Endodermal cell (in vitro differentiated cells): ENCODE measurements at regions not wholly inside any gene's neighbourhood (a gene's known extent, or its start where the extent isn't known, plus 50 kb on each side); places are given as distances from the start of the nearest gene placed in this dataset.

ENCODE experiments used
- DNase-seq: peaks from one replicate; pipeline ENCODE4 v3.0.0-alpha.2; 2017
- H3K27ac ChIP-seq: 2 replicates; pipeline ENCODE4 v1.5.1; 2013; ENCODE audit warnings: mild to moderate bottlenecking, low read depth, low read length, moderate library complexity
- H3K27me3 ChIP-seq: 2 replicates; pipeline ENCODE4 v1.6.1; 2013; ENCODE audit warnings: mild to moderate bottlenecking, low read length, moderate library complexity; ENCODE audit not compliant: insufficient read depth, control insufficient read depth, poor library complexity, severe bottlenecking
- H3K36me3 ChIP-seq: 2 replicates; pipeline ENCODE4 v1.7.0; 2013; ENCODE audit warnings: mild to moderate bottlenecking, low read length, moderate library complexity; ENCODE audit not compliant: control insufficient read depth, insufficient read depth
- H3K4me1 ChIP-seq: one replicate; pipeline ENCODE4 v1.7.0; 2013; ENCODE audit warnings: low read length; ENCODE audit not compliant: control insufficient read depth, insufficient read depth
- H3K4me3 ChIP-seq: 2 replicates; pipeline ENCODE4 v1.5.1; 2013; ENCODE audit warnings: mild to moderate bottlenecking, low read length, moderate library complexity
- H3K9ac ChIP-seq: 2 replicates; pipeline ENCODE4 v1.6.1; 2013; ENCODE audit warnings: mild to moderate bottlenecking, low read length, moderate library complexity; ENCODE audit not compliant: poor library complexity, severe bottlenecking; ENCODE audit errors: extremely low read depth
- H3K9me3 ChIP-seq: 2 replicates; pipeline ENCODE4 v1.6.1; 2013; ENCODE audit warnings: mild to moderate bottlenecking, low read length, moderate library complexity; ENCODE audit not compliant: control insufficient read depth
- H3K27ac Mint-ChIP-seq: 2 replicates; pipeline ENCODE4 v1.8.0; 2020; ENCODE audit warnings: mixed read lengths
- H3K27me3 Mint-ChIP-seq: 2 replicates; pipeline ENCODE4 v1.8.0; 2021; ENCODE audit warnings: mild to moderate bottlenecking, mixed read lengths; ENCODE audit not compliant: insufficient read depth
- H3K36me3 Mint-ChIP-seq: 2 replicates; pipeline ENCODE4 v1.8.0; 2020; ENCODE audit warnings: low read depth, mixed read lengths
- H3K4me1 Mint-ChIP-seq: 2 replicates; pipeline ENCODE4 v1.8.0; 2020; ENCODE audit warnings: mixed read lengths
- H3K4me3 Mint-ChIP-seq: 2 replicates; pipeline ENCODE4 v1.8.0; 2020; ENCODE audit warnings: mild to moderate bottlenecking, moderate library complexity, mixed read lengths
- H3K9me3 Mint-ChIP-seq: 2 replicates; pipeline ENCODE4 v1.8.0; 2020; ENCODE audit warnings: mild to moderate bottlenecking, mixed read lengths
- WGBS, 2 experiments: methylation state at CpG; one replicate each; pipeline versions ENCODE4 v1.1.5 to v1.1.7; 2013; ENCODE audit warnings: missing lambda C conversion rate in 2 of 2, mixed read lengths in 1 of 2; ENCODE audit not compliant: insufficient coverage in 1 of 2, insufficient read length in 1 of 2; 5-methylcytosine and 5-hydroxymethylcytosine counted together
- TF ChIP-seq, protein P1 (sequence below): fragments of 200-600 bp; sonication (generic); conservative IDR thresholded peaks from 2 replicates; pipeline ENCODE4 v1.5.0; 2021; ENCODE audit warnings: antibody characterized with exemption, mild to moderate bottlenecking

DNA sequence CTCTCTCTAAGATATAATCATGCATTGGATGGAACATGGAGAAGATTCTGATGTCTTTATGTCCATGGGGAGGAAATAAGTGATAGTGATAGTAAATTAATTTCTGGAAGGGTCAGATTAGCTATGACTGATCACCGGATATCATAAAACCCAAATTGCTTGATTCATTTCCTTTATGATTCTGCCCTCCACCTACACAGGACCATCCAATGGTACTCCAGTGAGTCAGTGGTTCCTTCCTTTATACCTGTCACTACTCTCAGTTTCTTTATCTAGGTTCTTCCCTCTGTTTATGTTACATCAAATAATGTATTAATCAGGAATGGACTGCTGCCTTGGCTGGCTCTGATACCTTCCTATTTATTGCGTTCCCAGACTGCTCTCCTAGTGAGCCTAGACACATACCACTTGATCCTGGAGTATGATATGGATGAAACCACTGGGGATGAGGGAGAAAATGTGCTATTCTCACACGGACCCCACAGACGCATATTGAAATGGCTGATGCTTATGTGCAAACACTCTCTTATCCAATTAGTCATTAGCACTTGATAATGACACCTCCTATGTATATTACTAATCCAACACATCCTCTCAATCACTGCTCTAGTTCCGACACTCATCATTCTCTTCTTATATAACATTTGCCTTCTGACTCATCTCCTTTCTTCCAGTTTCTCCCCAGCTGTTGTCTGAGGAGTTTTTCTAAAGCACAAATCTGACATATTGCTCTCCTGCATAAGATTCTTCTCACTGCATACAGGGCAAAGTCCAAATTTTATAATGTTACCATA lies 315.6 kb downstream of the INSIG2 start:
- H3K9ac ChIP-seq = no peak overlapping the region
- H3K27me3 ChIP-seq = no peaks in the 10 kb centered on the region
- H3K36me3 ChIP-seq = no peaks in the 10 kb centered on the region
- Mint-ChIP-seq H3K27me3 (peaks cover 4% of the 10 kb centered on the region), H3K4me1 (no peaks in the 10 kb centered on the region), H3K4me3 (no peak overlapping the region), H3K9me3 (peaks cover 31% of the 10 kb centered on the region), H3K27ac (no peak overlapping the region), H3K36me3 (no peaks in the 10 kb centered on the region)
- H3K4me1 ChIP-seq = no peaks in the 10 kb centered on the region
- no peak overlapping the region for H3K4me3 ChIP-seq
- H3K27ac ChIP-seq = no peak overlapping the region
- no peak for DNase-seq
- TF ChIP-seq, protein P1, sequence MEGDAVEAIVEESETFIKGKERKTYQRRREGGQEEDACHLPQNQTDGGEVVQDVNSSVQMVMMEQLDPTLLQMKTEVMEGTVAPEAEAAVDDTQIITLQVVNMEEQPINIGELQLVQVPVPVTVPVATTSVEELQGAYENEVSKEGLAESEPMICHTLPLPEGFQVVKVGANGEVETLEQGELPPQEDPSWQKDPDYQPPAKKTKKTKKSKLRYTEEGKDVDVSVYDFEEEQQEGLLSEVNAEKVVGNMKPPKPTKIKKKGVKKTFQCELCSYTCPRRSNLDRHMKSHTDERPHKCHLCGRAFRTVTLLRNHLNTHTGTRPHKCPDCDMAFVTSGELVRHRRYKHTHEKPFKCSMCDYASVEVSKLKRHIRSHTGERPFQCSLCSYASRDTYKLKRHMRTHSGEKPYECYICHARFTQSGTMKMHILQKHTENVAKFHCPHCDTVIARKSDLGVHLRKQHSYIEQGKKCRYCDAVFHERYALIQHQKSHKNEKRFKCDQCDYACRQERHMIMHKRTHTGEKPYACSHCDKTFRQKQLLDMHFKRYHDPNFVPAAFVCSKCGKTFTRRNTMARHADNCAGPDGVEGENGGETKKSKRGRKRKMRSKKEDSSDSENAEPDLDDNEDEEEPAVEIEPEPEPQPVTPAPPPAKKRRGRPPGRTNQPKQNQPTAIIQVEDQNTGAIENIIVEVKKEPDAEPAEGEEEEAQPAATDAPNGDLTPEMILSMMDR = no peak
- WGBS, 2 experiments = 84 to 95% methylated on average over 4 to 5 of the region's 5 CpGs
- H3K9me3 ChIP-seq = no peaks in the 10 kb centered on the region

GRCh38 chr2:118388771-118389170 lies 300.5 kb downstream of the INSIG2 start:
- H3K9me3 Mint-ChIP-seq = peaks cover 11% of the 10 kb centered on the region
- H3K36me3 Mint-ChIP-seq = peaks cover 2% of the 10 kb centered on the region
- H3K4me1 ChIP-seq = no peaks in the 10 kb centered on the region
- no peak overlapping the region for H3K27ac ChIP-seq
- TF ChIP-seq, protein P1 = no peak
- peaks cover 10% of the 10 kb centered on the region for H3K9me3 ChIP-seq
- no peak overlapping the region for H3K27ac Mint-ChIP-seq
- no peaks in the 10 kb centered on the region for H3K36me3 ChIP-seq
- no peak overlapping the region for H3K4me3 Mint-ChIP-seq
- H3K9ac ChIP-seq = no peak overlapping the region
- H3K4me3 ChIP-seq = no peak overlapping the region
- peaks cover 9% of the 10 kb centered on the region for H3K27me3 Mint-ChIP-seq
- no peak for DNase-seq
- 88 to 100% methylated on average over 1 to 2 of the region's 2 CpGs for WGBS, 2 experiments
- H3K4me1 Mint-ChIP-seq = no peaks in the 10 kb centered on the region
- H3K27me3 ChIP-seq = no peaks in the 10 kb centered on the region

DNA sequence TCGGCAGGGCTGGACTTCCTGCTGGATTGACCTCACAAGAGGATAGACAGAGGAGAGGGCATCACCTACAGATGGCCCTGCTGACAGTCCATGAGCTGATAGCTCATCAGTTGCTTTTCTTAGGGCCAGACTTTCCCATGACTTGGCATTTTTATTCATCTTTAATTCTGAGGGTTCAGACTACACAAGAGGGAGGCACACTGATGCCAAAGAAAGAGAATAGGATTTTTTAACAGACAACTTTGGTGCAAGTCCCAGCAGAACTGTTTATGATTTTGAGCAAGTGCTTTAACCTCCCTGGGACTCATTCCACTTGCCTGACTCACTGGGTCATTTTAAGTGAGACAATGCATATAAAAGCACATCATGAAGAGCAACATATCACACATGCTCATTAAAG lies 299.2 kb downstream of the INSIG2 start:
- Mint-ChIP-seq H3K27me3 (peaks cover 9% of the 10 kb centered on the region), H3K4me3 (no peak overlapping the region), H3K36me3 (peaks cover 2% of the 10 kb centered on the region), H3K4me1 (no peaks in the 10 kb centered on the region), H3K27ac (no peak overlapping the region), H3K9me3 (peaks cover 11% of the 10 kb centered on the region)
- Histone ChIP-seq H3K4me1 (no peaks in the 10 kb centered on the region), H3K4me3 (no peak overlapping the region), H3K9ac (no peak overlapping the region), H3K27ac (no peak overlapping the region), H3K36me3 (no peaks in the 10 kb centered on the region), H3K27me3 (no peaks in the 10 kb centered on the region), H3K9me3 (peaks cover 10% of the 10 kb centered on the region)
- TF ChIP-seq, protein P1 = no peak
- DNase-seq = no peak
- 92 to 100% methylated on average over 1 of the region's 1 CpG for WGBS, 2 experiments
